Fibroblast of lung (primary cell): ENCODE measurements at regions not wholly inside any gene's neighbourhood (a gene's known extent, or its start where the extent isn't known, plus 50 kb on each side); places are given as distances from the start of the nearest gene placed in this dataset.

Experiments used
- DNase-seq, 2 donors: peaks; one replicate each; pipeline versions ENCODE4 v3.0.0 to v3.0.0-alpha.2; 2010; ENCODE audit warnings: low read depth in 2 of 2
- H2AFZ ChIP-seq: 2 replicates; pipeline ENCODE4 v1.5.1; 2012; ENCODE audit warnings: low read length, control low read depth, inconsistent platforms
- H3K27ac ChIP-seq: 2 replicates; pipeline ENCODE4 v1.5.1; 2011; ENCODE audit warnings: low read length, control low read depth; ENCODE audit not compliant: insufficient read depth
- H3K27me3 ChIP-seq: 2 replicates; pipeline ENCODE4 v1.5.1; 2011; ENCODE audit warnings: mild to moderate bottlenecking, low read length; ENCODE audit not compliant: control insufficient read depth, insufficient read depth
- H3K36me3 ChIP-seq: 2 replicates; pipeline ENCODE4 v1.5.1; 2011; ENCODE audit warnings: low read length; ENCODE audit not compliant: control insufficient read depth, insufficient read depth
- H3K4me1 ChIP-seq: 2 replicates; pipeline ENCODE4 v1.5.1; 2011; ENCODE audit warnings: low read length; ENCODE audit not compliant: control insufficient read depth, insufficient read depth; ENCODE audit errors: extremely low read depth
- H3K4me2 ChIP-seq: 2 replicates; pipeline ENCODE4 v1.5.1; 2011; ENCODE audit warnings: low read length, control low read depth; ENCODE audit not compliant: insufficient read depth; ENCODE audit errors: extremely low read depth
- H3K4me3 ChIP-seq, 4 experiments: fragments of 200-600 bp in 1 of 4; sonication (generic) in 1 of 4; replicated peaks in 1 of 4; 2 replicates each; pipeline ENCODE4 v1.5.1; 2011 to 2016; ENCODE audit warnings: low read length in 4 of 4, low read depth in 3 of 4, mild to moderate bottlenecking in 3 of 4, control low read depth in 2 of 4, inconsistent platforms in 1 of 4, mixed read lengths in 1 of 4; ENCODE audit not compliant: insufficient read depth in 1 of 4; ENCODE audit errors: control extremely low read depth in 1 of 4
- H3K79me2 ChIP-seq: 2 replicates; pipeline ENCODE4 v1.5.1; 2012; ENCODE audit warnings: mild to moderate bottlenecking, low read length, inconsistent platforms; ENCODE audit not compliant: control insufficient read depth, insufficient read depth
- H3K9ac ChIP-seq: 2 replicates; pipeline ENCODE4 v1.5.1; 2011; ENCODE audit warnings: mild to moderate bottlenecking, low read length, control low read depth; ENCODE audit not compliant: insufficient read depth
- H3K9me3 ChIP-seq: 2 replicates; pipeline ENCODE4 v1.5.1; 2012; ENCODE audit warnings: low read depth, low read length; ENCODE audit not compliant: control insufficient read depth, insufficient read depth
- H4K20me1 ChIP-seq: 2 replicates; pipeline ENCODE4 v1.5.1; 2011; ENCODE audit warnings: low read length; ENCODE audit not compliant: control insufficient read depth, insufficient read depth; ENCODE audit errors: extremely low read depth
- EZH2 ChIP-seq: IDR thresholded peaks from 2 replicates; pipeline ENCODE4 v1.5.1; 2012; ENCODE audit warnings: low read length, control low read depth, mild to moderate bottlenecking; ENCODE audit errors: missing control alignments
- TF ChIP-seq, protein P1 (sequence below), 2 donors: IDR thresholded peaks in 1 of 2; conservative IDR thresholded peaks in 1 of 2; 1 replicate in 1 of 2; 2 replicates in 1 of 2; pipeline ENCODE4 v1.5.1; 2011 to 2012; ENCODE audit warnings: low read length in 2 of 2, control low read depth in 1 of 2, inconsistent platforms in 1 of 2, low read depth in 1 of 2, mild to moderate bottlenecking in 1 of 2

DNA sequence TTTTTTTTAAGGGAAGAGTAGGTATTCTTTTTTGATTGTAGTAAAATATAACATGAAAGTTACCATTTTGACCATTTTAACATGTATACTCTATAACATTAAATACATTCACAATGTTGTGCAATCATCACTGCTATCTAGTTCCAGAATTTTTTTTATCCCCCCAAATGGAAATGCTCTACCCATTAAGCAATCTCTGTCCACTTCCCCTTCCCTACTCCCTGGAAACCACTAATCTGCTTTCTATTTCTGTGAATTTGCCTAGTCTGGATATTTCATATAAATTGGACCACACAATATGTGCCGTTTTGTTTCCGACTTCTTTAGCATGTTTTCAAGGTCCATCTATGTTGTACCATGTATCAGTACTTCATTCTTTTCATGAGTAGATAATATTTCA lies 429.5 kb downstream of the TLE1 start:
- Histone ChIP-seq H3K27ac (no peak overlapping the region), H3K36me3 (no peaks in the 10 kb centered on the region), H2AFZ (no peak overlapping the region), H3K4me3 (no peak overlapping the region), H3K79me2 (no peaks in the 10 kb centered on the region), H4K20me1 (no peaks in the 10 kb centered on the region), H3K27me3 (no peaks in the 10 kb centered on the region), H3K4me1 (no peaks in the 10 kb centered on the region), H3K4me2 (no peak overlapping the region), H3K9me3 (no peaks in the 10 kb centered on the region), H3K9ac (no peak overlapping the region)
- DNase-seq = no peak
- no peak for TF ChIP-seq EZH2
- TF ChIP-seq, protein P1, sequence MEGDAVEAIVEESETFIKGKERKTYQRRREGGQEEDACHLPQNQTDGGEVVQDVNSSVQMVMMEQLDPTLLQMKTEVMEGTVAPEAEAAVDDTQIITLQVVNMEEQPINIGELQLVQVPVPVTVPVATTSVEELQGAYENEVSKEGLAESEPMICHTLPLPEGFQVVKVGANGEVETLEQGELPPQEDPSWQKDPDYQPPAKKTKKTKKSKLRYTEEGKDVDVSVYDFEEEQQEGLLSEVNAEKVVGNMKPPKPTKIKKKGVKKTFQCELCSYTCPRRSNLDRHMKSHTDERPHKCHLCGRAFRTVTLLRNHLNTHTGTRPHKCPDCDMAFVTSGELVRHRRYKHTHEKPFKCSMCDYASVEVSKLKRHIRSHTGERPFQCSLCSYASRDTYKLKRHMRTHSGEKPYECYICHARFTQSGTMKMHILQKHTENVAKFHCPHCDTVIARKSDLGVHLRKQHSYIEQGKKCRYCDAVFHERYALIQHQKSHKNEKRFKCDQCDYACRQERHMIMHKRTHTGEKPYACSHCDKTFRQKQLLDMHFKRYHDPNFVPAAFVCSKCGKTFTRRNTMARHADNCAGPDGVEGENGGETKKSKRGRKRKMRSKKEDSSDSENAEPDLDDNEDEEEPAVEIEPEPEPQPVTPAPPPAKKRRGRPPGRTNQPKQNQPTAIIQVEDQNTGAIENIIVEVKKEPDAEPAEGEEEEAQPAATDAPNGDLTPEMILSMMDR (conservative IDR thresholded peaks at IDR 0.05 in 1 of 2, IDR thresholded peaks at IDR 0.05 in 1 of 2; ENCODE audit: low read depth in 1 of 2, low read length in 2 of 2) = no peak

DNA sequence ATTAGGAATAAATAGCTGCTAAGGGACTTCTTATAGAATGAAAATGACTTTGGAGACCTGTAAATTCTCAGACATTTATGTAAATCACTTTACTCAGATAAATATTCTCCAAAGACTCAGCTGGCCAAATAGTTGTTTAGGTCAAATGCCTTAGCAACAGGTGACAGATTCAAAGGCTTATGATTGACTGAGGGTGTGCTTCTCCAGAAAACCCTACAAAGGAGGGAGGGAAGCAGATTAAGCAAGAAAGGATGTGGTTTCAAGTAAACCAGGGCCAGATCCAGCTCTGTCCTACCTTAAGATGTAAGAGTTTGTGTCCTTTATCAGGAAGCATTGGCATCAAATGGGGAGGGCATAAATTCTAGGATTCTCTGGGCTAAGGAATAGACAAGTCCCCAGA lies 433.0 kb downstream of the TLE1 start:
- Histone ChIP-seq H3K4me3 (no peak overlapping the region), H3K9ac (no peak overlapping the region), H3K79me2 (no peaks in the 10 kb centered on the region), H3K36me3 (no peaks in the 10 kb centered on the region), H3K27me3 (no peaks in the 10 kb centered on the region), H4K20me1 (no peaks in the 10 kb centered on the region), H3K4me2 (no peak overlapping the region), H2AFZ (no peak overlapping the region), H3K4me1 (no peaks in the 10 kb centered on the region), H3K9me3 (no peaks in the 10 kb centered on the region), H3K27ac (no peak overlapping the region)
- DNase-seq = no peak
- TF ChIP-seq EZH2 = no peak
- TF ChIP-seq, protein P1 (conservative IDR thresholded peaks at IDR 0.05 in 1 of 2, IDR thresholded peaks at IDR 0.05 in 1 of 2; ENCODE audit: low read depth in 1 of 2, low read length in 2 of 2) = no peak

DNA sequence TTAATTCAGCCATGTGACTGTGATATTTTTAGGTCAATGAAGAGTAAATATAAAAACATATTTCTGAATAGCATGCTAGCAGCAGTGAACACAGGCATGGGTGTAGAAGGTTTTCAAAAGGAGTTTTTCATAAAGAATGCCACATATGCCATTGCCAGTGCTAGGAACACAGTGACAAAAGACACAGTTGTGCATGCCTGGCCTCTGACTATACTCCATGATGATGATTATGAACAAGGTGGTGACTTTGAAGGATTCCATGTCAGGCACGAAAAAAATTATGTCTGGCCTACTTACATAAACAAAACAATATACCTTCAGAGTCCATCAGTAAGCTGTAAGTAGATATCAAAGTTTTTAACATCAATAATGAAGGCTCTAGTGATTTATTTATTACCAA lies 438.7 kb downstream of the TLE1 start:
- Histone ChIP-seq H3K9me3 (no peaks in the 10 kb centered on the region), H3K4me3 (no peak overlapping the region), H4K20me1 (no peaks in the 10 kb centered on the region), H3K79me2 (no peaks in the 10 kb centered on the region), H3K9ac (no peak overlapping the region), H3K36me3 (no peaks in the 10 kb centered on the region), H2AFZ (no peak overlapping the region), H3K4me1 (no peaks in the 10 kb centered on the region), H3K27ac (no peak overlapping the region), H3K27me3 (no peaks in the 10 kb centered on the region), H3K4me2 (no peak overlapping the region)
- no peak for DNase-seq
- no peak for TF ChIP-seq EZH2
- TF ChIP-seq, protein P1 (conservative IDR thresholded peaks at IDR 0.05 in 1 of 2, IDR thresholded peaks at IDR 0.05 in 1 of 2; ENCODE audit: low read depth in 1 of 2, low read length in 2 of 2) = no peak
